LNCAP (cell line): ENCODE measurements at regions not wholly inside any gene's neighbourhood (a gene's known extent, or its start where the extent isn't known, plus 50 kb on each side); places are given as distances from the start of the nearest gene placed in this dataset.

Experiments used
- TF ChIP-seq, protein P1 (sequence below): fragments of 450-650 bp; IDR thresholded peaks from 2 replicates; pipeline ENCODE4 v1.5.1; 2017; ENCODE audit warnings: mild to moderate bottlenecking

DNA sequence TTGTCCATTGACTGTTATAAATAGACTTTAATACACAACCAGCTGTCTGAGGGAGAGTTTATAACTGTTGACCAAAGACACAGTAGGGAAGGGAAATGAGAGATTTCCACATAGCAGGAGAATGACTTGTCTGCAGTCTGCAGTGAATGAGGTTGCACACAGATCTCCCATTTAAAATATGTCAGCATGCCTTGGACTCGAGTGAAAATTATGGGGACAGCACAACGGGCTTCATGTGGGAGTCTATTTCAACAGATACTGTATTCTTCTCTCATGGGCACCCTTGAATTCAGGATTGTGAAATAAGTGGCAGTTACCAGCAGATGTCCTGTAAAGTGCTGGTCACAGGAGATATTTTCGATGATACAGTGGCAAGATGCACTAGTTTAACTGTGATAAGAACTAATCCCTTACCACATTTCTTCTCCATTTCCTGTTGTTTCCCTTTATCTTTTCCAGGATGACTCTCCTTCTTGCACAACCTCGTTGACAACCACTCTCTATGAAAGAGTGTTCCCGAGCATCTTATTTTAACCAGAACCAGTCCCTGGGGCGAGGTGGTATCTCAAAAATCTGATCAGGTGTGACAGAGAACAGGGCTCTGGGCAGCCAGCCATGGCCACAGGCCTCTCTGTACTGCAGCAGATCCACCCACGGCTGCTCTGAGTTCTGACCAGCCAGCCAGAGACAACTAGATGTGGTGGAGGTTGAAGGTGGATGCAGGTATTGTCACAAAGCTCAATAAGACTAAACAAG, 51.5 kb upstream of the MAP3K1 start:
- TF ChIP-seq, protein P1, sequence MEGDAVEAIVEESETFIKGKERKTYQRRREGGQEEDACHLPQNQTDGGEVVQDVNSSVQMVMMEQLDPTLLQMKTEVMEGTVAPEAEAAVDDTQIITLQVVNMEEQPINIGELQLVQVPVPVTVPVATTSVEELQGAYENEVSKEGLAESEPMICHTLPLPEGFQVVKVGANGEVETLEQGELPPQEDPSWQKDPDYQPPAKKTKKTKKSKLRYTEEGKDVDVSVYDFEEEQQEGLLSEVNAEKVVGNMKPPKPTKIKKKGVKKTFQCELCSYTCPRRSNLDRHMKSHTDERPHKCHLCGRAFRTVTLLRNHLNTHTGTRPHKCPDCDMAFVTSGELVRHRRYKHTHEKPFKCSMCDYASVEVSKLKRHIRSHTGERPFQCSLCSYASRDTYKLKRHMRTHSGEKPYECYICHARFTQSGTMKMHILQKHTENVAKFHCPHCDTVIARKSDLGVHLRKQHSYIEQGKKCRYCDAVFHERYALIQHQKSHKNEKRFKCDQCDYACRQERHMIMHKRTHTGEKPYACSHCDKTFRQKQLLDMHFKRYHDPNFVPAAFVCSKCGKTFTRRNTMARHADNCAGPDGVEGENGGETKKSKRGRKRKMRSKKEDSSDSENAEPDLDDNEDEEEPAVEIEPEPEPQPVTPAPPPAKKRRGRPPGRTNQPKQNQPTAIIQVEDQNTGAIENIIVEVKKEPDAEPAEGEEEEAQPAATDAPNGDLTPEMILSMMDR: no peak

DNA sequence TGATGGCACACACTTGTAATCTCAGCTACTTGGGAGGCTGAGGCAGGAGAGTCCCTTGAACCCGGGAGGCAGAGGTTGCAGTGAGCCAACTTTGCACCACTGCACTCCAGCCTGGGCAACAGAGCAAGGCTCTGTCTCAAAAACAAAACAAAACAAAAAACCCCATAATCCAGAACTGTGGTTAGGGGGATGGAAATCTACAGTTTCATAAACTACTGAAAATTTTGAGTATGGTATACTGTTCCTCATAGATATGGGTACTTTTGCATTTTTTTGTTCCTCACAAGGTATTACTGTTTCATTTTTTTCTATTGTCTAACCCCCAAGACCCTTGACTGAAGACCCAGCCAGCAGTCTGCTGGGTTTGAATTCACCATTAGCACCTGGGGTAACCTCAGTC, 52.2 kb upstream of the MAP3K1 start:
- TF ChIP-seq, protein P1: no peak

DNA sequence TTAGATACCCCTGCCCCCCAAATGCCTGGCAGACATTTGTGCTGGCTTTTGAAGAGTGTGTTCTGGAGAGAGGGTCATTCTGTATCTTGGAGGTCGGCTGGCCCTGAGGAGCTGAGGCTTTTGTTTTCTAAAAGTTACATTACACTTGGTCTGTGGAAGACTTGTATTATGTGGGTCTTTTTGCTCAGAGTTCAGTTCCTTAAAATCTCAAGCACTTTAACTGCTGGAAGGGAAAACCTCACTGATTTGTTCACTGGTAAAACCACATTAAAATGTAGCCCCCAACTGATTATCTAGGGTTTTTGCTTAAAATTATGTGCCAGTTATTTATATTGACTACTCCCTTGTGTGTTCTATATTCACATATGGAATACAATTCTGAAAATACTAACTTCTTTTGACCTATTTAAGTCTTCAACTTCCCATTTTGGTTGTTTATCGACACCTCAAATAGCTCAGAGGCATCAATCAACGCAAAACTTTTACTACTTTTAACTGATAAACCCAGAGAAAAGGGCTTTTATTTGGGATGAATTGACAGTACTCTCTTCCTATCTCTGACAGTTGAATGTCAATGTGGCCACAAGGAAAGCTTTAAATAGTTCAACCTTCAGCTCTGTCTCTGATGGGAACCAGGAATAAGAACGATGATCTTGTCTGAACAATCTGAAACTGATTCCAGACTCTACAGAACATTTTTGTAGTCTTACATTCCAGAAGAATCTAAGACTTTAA, 54.0 kb upstream of the MAP3K1 start:
- TF ChIP-seq, protein P1: no peak

DNA sequence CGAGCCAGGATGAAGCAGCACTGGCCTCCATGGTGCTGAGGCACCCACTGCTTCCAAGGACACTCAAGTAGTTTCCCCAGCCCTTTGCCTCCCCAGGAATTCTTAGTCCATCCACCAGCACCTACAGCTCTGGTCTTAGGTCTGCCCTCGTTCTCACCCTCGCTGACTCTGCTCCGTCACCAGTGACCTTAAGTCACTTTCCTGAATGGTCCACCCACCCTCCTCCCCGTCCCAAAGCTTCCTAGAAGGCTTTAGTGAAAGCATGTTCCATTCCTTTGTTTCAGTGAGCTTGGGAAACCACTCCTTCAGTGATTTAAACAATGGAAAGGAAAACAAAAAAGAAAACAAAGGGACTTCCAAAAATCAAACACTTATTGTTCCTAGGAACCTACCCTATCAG, 54.6 kb upstream of the MAP3K1 start:
- TF ChIP-seq, protein P1: no peak

DNA sequence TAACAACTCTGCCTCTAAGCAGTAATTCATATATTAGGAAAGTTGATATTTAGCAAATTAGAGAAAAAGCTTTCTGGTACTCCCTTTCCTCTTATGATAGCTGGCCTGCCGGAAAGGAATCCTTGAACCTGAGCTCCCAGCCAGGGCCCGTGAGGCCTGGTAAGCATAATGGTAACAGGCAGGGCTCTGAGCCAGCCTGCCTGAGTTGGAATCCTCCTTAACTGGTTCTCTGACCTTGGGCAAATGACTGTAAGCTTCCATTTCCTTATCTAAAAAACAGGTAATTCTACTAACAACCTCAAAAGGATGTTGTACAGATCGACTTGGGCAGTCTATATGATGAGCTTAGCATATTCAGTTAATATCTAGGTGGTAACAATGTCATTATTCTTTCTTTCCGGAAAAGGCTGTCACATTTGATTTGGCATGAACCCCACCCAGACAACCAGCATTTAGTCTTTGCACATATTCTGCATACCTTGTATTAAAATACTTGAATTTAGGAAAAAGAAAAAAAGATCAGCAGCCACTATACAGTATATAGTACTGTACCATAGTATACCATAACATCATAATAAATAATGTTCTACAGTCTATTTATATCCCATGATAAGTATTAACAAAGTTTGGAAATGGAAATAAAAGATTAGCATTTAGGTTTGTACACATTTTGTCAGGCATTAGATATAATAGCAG, 55.7 kb upstream of the MAP3K1 start:
- TF ChIP-seq, protein P1: no peak

DNA sequence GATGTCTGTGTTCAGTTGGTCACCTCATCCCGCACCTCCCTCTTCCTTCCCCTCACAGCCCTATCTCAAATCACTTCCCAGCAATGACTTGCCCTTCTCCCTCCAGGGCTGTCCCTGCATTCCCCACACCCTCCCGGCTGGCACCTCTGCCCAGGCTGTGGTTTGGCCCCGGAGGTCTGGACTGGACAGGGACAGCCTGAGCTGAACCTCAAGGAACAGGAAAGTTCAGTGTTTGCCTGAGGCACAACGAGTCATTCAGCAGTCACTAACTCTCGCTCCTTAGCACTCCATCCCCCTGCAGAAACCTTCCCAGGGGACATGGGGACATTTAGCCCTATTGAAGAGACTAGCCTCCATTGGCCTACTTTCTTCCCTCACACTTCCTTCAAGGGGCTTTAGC, 58.3 kb upstream of the MAP3K1 start:
- TF ChIP-seq, protein P1: no peak

DNA sequence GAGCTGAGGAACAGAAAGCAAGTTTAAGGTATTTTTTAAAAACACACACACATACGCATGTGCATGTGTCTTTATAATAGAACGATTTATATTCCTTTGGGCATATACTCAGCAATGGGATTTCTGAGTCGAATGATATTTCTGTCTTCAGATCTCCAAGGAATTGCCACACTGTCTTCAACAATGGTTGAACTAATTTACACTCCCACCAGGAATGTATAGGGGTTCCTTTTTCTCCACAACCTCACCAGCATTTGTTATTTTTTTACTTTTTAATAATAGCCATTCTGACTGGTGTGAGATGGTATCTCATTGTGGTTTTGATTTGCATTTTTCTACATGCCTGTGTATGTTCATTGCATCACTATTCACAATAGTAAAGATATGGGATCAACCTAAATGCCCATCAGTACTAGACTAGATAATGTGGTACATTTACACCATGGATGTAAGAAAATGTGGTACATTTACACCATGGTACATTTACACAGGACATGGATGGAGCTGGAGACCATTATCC, 60.3 kb upstream of the MAP3K1 start:
- TF ChIP-seq, protein P1: no peak
